Caco-2 (cell line): ENCODE measurements at regions not wholly inside any gene's neighbourhood (a gene's known extent, or its start where the extent isn't known, plus 50 kb on each side); places are given as distances from the start of the nearest gene placed in this dataset.

Experiments used
- BruUV-seq: library from RNA; stranded (reverse); fragments of 400-500 nt; replicated peaks from 2 replicates; lab custom pipeline; 2021; lab: Mats Ljungman, UMichigan
- CTCF ChIA-PET: fragments of 300-600 bp; sonication (Branson Sonifier 250); formaldehyde crosslinking; loops from one replicate; lab custom pipeline; 2022; ENCODE audit warnings: antibody characterized with exemption; lab: Charles Lee
- POLR2A ChIA-PET: fragments of 300-600 bp; sonication (Branson Sonifier 250); formaldehyde crosslinking; loops from one replicate; lab custom pipeline; 2022; ENCODE audit warnings: antibody characterized with exemption; lab: Charles Lee
- DNase-seq, 2 experiments: peaks; one replicate each; pipeline versions ENCODE4 v3.0.0 to v3.0.0-alpha.2; 2020 to 2022
- H3K27me3 ChIP-seq: replicated peaks from 2 replicates; pipeline ENCODE4 v1.6.0; 2011; ENCODE audit warnings: low read length; ENCODE audit not compliant: control insufficient read depth, insufficient read depth
- H3K36me3 ChIP-seq: 2 replicates; pipeline ENCODE4 v1.5.1; 2011; ENCODE audit warnings: low read length; ENCODE audit not compliant: control insufficient read depth, insufficient read depth
- H3K4me1 ChIP-seq: fragments of 250-450 bp; sonication (Bioruptor Pico); 2 replicates; pipeline ENCODE4 v1.5.1; 2020; ENCODE audit warnings: mild to moderate bottlenecking
- H3K4me3 ChIP-seq: 2 replicates; pipeline ENCODE4 v1.5.1; 2011; ENCODE audit warnings: low read depth, mild to moderate bottlenecking, control low read depth, low read length
- H3K9me3 ChIP-seq: fragments of 250-450 bp; sonication (Bioruptor Pico); 2 replicates; pipeline ENCODE4 v1.5.1; 2020; ENCODE audit warnings: mild to moderate bottlenecking, moderate library complexity
- H3K27ac Mint-ChIP-seq: one replicate; pipeline ENCODE4 v1.8.0; 2022; ENCODE audit warnings: mixed read lengths; ENCODE audit not compliant: unreplicated experiment
- H3K27me3 Mint-ChIP-seq: one replicate; pipeline ENCODE4 v1.8.0; 2022; ENCODE audit warnings: mixed read lengths; ENCODE audit not compliant: insufficient read depth, unreplicated experiment
- H3K36me3 Mint-ChIP-seq: one replicate; pipeline ENCODE4 v1.8.0; 2022; ENCODE audit warnings: mild to moderate bottlenecking, mixed read lengths; ENCODE audit not compliant: insufficient read depth, unreplicated experiment
- H3K4me1 Mint-ChIP-seq: one replicate; pipeline ENCODE4 v1.8.0; 2022; ENCODE audit warnings: low read depth, mixed read lengths; ENCODE audit not compliant: unreplicated experiment
- H3K4me3 Mint-ChIP-seq: one replicate; pipeline ENCODE4 v1.8.0; 2022; ENCODE audit warnings: mild to moderate bottlenecking, moderate library complexity, mixed read lengths; ENCODE audit not compliant: unreplicated experiment
- H3K9me3 Mint-ChIP-seq: one replicate; pipeline ENCODE4 v1.8.0; 2022; ENCODE audit warnings: mixed read lengths; ENCODE audit not compliant: unreplicated experiment
- CTCF ChIP-seq, 2 experiments: fragments of 200-600 bp in 1 of 2; IDR thresholded peaks; 1 replicate in 1 of 2; 2 replicates in 1 of 2; pipeline versions ENCODE4 v1.5.1 to v1.8.0; 2011 to 2022; ENCODE audit warnings: antibody characterized with exemption in 1 of 2, control low read depth in 1 of 2, inconsistent platforms in 1 of 2, low read depth in 1 of 2, low read length in 1 of 2, mild to moderate bottlenecking in 1 of 2, moderate library complexity in 1 of 2; ENCODE audit not compliant: insufficient read depth in 1 of 2, severe bottlenecking in 1 of 2, unreplicated experiment in 1 of 2
- intact Hi-C: fragments of 100-400 bp; cut with micrococcal nuclease; formaldehyde crosslinking; loops from one replicate; pipeline ENCODE4 v1.10.0; 2022; ENCODE audit not compliant: unreplicated experiment

DNA sequence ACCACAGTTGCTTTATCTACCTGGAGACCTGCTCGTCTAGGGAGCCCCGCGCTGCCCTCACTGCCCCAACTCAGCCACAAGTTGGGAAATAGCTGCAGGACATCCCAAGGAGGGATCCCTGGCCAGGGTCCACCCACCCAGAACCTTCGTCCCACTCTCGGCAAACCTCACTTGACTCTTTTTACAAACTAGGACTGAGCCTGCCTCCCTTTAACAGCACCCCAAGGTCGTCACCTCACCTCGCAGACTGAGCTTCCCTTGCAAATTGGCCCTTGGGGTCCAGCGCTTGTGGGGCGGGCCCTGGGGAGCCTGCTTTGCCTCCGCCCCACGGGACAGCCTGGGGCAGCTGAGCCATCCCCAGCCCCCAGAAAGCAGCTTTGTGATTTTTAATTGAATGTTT is 1505.8 kb downstream of the TBC1D22A start:
- Mint-ChIP-seq H3K9me3 (no peaks in the 10 kb centered on the region), H3K4me3 (no peak overlapping the region), H3K36me3 (no peaks in the 10 kb centered on the region), H3K27ac (no peak overlapping the region), H3K27me3 (peaks cover 16% of the 10 kb centered on the region), H3K4me1 (no peaks in the 10 kb centered on the region)
- intact Hi-C loops, result no loop called here
- Histone ChIP-seq H3K9me3 (no peaks in the 10 kb centered on the region), H3K4me3 (no peak overlapping the region), H3K27me3 (no peaks in the 10 kb centered on the region), H3K4me1 (no peaks in the 10 kb centered on the region), H3K36me3 (no peaks in the 10 kb centered on the region)
- TF ChIP-seq CTCF (IDR thresholded peaks at IDR 0.05; ENCODE audit: insufficient read depth in 1 of 2, low read depth in 1 of 2, low read length in 1 of 2, severe bottlenecking in 1 of 2, unreplicated experiment in 1 of 2), result no peak
- DNase-seq, result no peak
- POLR2A ChIA-PET, result no interaction called here
- CTCF ChIA-PET, result no interaction called here
- no TSS peak for BruUV-seq

DNA sequence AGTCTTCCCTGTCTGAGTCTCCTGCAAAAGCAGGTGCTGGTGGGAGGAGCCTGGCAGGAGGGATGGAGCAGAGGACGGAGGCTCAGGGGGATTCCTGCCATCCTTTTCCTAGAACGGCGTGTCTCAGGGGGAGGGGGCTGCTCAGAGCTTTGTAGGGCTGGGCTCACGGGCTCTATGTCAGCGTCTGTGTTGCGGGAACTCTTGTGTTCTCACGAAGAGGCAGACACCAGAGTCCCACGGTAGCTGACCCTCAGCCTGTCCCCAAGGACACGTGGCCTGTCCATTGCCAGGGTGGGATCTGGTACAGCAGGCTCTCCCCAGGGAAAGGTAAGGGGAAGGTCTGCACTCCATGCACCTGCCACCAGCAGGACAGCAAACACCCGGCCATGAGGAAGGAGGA is 1505.2 kb downstream of the TBC1D22A start:
- no peaks in the 10 kb centered on the region for H3K27me3 ChIP-seq
- H3K36me3 Mint-ChIP-seq, result no peaks in the 10 kb centered on the region
- H3K4me3 ChIP-seq, result no peak overlapping the region
- H3K9me3 Mint-ChIP-seq, result no peaks in the 10 kb centered on the region
- H3K4me3 Mint-ChIP-seq, result no peak overlapping the region
- no peak for DNase-seq
- TF ChIP-seq CTCF (IDR thresholded peaks at IDR 0.05; ENCODE audit: insufficient read depth in 1 of 2, low read depth in 1 of 2, low read length in 1 of 2, severe bottlenecking in 1 of 2, unreplicated experiment in 1 of 2), result no peak
- no peaks in the 10 kb centered on the region for H3K9me3 ChIP-seq
- BruUV-seq, result no TSS peak
- H3K4me1 Mint-ChIP-seq, result no peaks in the 10 kb centered on the region
- no peak overlapping the region for H3K27ac Mint-ChIP-seq
- no peaks in the 10 kb centered on the region for H3K4me1 ChIP-seq
- intact Hi-C loops, result no loop called here
- H3K27me3 Mint-ChIP-seq, result peaks cover 16% of the 10 kb centered on the region
- ChIA-PET CTCF (no interaction called here), POLR2A (no interaction called here)
- H3K36me3 ChIP-seq, result no peaks in the 10 kb centered on the region

- Histone ChIP-seq H3K27me3 (no peaks in the 10 kb centered on the region), H3K9me3 (no peaks in the 10 kb centered on the region), H3K4me3 (no peak overlapping the region), H3K4me1 (no peaks in the 10 kb centered on the region), H3K36me3 (no peaks in the 10 kb centered on the region)
- Mint-ChIP-seq H3K9me3 (no peaks in the 10 kb centered on the region), H3K27ac (no peak overlapping the region), H3K27me3 (peaks cover 13% of the 10 kb centered on the region), H3K4me1 (no peaks in the 10 kb centered on the region), H3K4me3 (no peak overlapping the region), H3K36me3 (no peaks in the 10 kb centered on the region)
- no peak for TF ChIP-seq CTCF (IDR thresholded peaks at IDR 0.05; ENCODE audit: insufficient read depth in 1 of 2, low read depth in 1 of 2, low read length in 1 of 2, severe bottlenecking in 1 of 2, unreplicated experiment in 1 of 2)
- POLR2A ChIA-PET, result no interaction called here
- CTCF ChIA-PET, result no interaction called here
- intact Hi-C loops, result no loop called here
- no peak for DNase-seq
- no TSS peak for BruUV-seq
These were observed 1502.7 kb downstream of the TBC1D22A start for GRCh38 chr22:48265000-48265625.
